Right atrium auricular region (tissue), 2 donors: ENCODE measurements at regions not wholly inside any gene's neighbourhood (a gene's known extent, or its start where the extent isn't known, plus 50 kb on each side); places are given as distances from the start of the nearest gene placed in this dataset.
A peak's percentile ranks its signal among the peaks of the same experiment; 100 is the strongest.

ENCODE experiments used
- DNase-seq: peaks from one replicate; pipeline ENCODE4 v3.0.0-alpha.2; 2019; ENCODE audit warnings: low spot score
- H3K27ac ChIP-seq, 2 donors: fragments of 200-600 bp; sonication (generic); 1 replicate in 1 of 2; 2 replicates in 1 of 2; pipeline ENCODE4 v1.5.1; 2016 to 2019
- H3K27me3 ChIP-seq, 2 donors: fragments of 200-600 bp; sonication (generic); one replicate each; pipeline versions ENCODE4 v1.5.1 to v1.6.0; 2017 to 2019
- H3K36me3 ChIP-seq: fragments of 200-600 bp; sonication (generic); one replicate; pipeline ENCODE4 v1.5.1; 2016
- H3K4me1 ChIP-seq, 2 donors: fragments of 200-600 bp; sonication (generic); one replicate each; pipeline versions ENCODE4 v1.5.1 to v1.6.0; 2017 to 2019
- H3K4me3 ChIP-seq, 2 donors: fragments of 200-600 bp; sonication (generic); 1 replicate in 1 of 2; 2 replicates in 1 of 2; pipeline ENCODE4 v1.5.1; 2017 to 2019; ENCODE audit warnings: mild to moderate bottlenecking in 1 of 2, moderate library complexity in 1 of 2
- H3K9me3 ChIP-seq, 2 donors: fragments of 200-600 bp; sonication (generic); one replicate each; pipeline ENCODE4 v1.5.1; 2019
- CTCF ChIP-seq, 2 donors: fragments of 200-600 bp; sonication (generic); IDR thresholded peaks; one replicate each; pipeline ENCODE4 v1.5.1; 2019; ENCODE audit warnings: antibody characterized with exemption in 2 of 2

- no peak for TF ChIP-seq CTCF (IDR thresholded peaks at IDR 0.05)
- H3K27ac ChIP-seq, result no peak overlapping the region
Observed at GRCh38 chr1:166273618-166274017, 106.8 kb upstream of the FAM78B start.

GRCh38 chr1:166282391-166283137 is 115.8 kb upstream of the FAM78B start:
- no peaks in the 10 kb centered on the region for H3K9me3 ChIP-seq
- no peaks in the 10 kb centered on the region for H3K36me3 ChIP-seq
- peaks cover 0 to 9% of the 10 kb centered on the region in 2 donors for H3K4me1 ChIP-seq
- DNase-seq, result no peak
- peak overlapping the region in 1 of 2 donors; percentile 18 for H3K27ac ChIP-seq
- no peak overlapping the region for H3K4me3 ChIP-seq
- no peaks in the 10 kb centered on the region for H3K27me3 ChIP-seq
- TF ChIP-seq CTCF (IDR thresholded peaks at IDR 0.05), result no peak

More at GRCh38 chr1:166273618-166274017, 106.8 kb upstream of the FAM78B start:
- H3K4me1 ChIP-seq, result no peaks in the 10 kb centered on the region
- DNase-seq, result no peak
- no peaks in the 10 kb centered on the region for H3K27me3 ChIP-seq
- H3K36me3 ChIP-seq, result no peaks in the 10 kb centered on the region
- H3K9me3 ChIP-seq, result no peaks in the 10 kb centered on the region
- no peak overlapping the region for H3K4me3 ChIP-seq

GRCh38 chr1:166283190-166283589 is 116.4 kb upstream of the FAM78B start:
- TF ChIP-seq CTCF (IDR thresholded peaks at IDR 0.05), result no peak
- DNase-seq, result no peak
- H3K4me1 ChIP-seq, result peaks cover 0 to 9% of the 10 kb centered on the region in 2 donors
- peak overlapping the region in 1 of 2 donors; percentile 18 for H3K27ac ChIP-seq
- H3K4me3 ChIP-seq, result no peak overlapping the region
- H3K9me3 ChIP-seq, result no peaks in the 10 kb centered on the region
- H3K36me3 ChIP-seq, result no peaks in the 10 kb centered on the region
- H3K27me3 ChIP-seq, result no peaks in the 10 kb centered on the region

- H3K27me3 ChIP-seq, result no peaks in the 10 kb centered on the region
Observed at GRCh38 chr1:166283600-166283999, 116.8 kb upstream of the FAM78B start.

GRCh38 chr1:166289309-166290050 is 122.7 kb upstream of the FAM78B start:
- DNase-seq, result no peak
- no peaks in the 10 kb centered on the region for H3K9me3 ChIP-seq
- H3K27me3 ChIP-seq, result no peaks in the 10 kb centered on the region
- no peak for TF ChIP-seq CTCF (IDR thresholded peaks at IDR 0.05)
- H3K27ac ChIP-seq, result no peak overlapping the region
- no peaks in the 10 kb centered on the region for H3K4me1 ChIP-seq
- no peak overlapping the region for H3K4me3 ChIP-seq
- no peaks in the 10 kb centered on the region for H3K36me3 ChIP-seq

More at GRCh38 chr1:166283600-166283999, 116.8 kb upstream of the FAM78B start:
- Histone ChIP-seq H3K9me3 (no peaks in the 10 kb centered on the region), H3K36me3 (no peaks in the 10 kb centered on the region), H3K4me1 (peaks cover 0 to 9% of the 10 kb centered on the region in 2 donors), H3K4me3 (no peak overlapping the region), H3K27ac (no peak overlapping the region)
- TF ChIP-seq CTCF (IDR thresholded peaks at IDR 0.05), result no peak
- DNase-seq, result no peak
